Thoracic aorta (tissue), 2 donors: ENCODE measurements at regions not wholly inside any gene's neighbourhood (a gene's known extent, or its start where the extent isn't known, plus 50 kb on each side); places are given as distances from the start of the nearest gene placed in this dataset.
A peak's percentile ranks its signal among the peaks of the same experiment; 100 is the strongest.
"Not testable (repeated sequence)": the region's sequence is repeated elsewhere in the genome, so short reads cannot be mapped to it uniquely, and the experiment has no call there.

Experiments
- ATAC-seq: fragments of 150-250 bp; one replicate; pipeline ENCODE4 v1.8.0; 2017; ENCODE audit warnings: low read depth; ENCODE audit not compliant: insufficient number of reproducible peaks, low FRiP score
- DNase-seq: peaks from one replicate; pipeline ENCODE4 v3.0.0-alpha.2; 2020; ENCODE audit warnings: low spot score
- H3K27ac ChIP-seq, 2 donors: fragments of 200-600 bp; sonication (generic); 1 replicate in 1 of 2; 2 replicates in 1 of 2; pipeline ENCODE4 v1.5.1; 2016; ENCODE audit warnings: mild to moderate bottlenecking in 2 of 2, moderate library complexity in 2 of 2
- H3K27me3 ChIP-seq: fragments of 200-600 bp; sonication (generic); replicated peaks from 2 replicates; pipeline ENCODE4 v1.6.0; 2016; ENCODE audit warnings: mild to moderate bottlenecking; ENCODE audit not compliant: insufficient read depth
- H3K36me3 ChIP-seq: fragments of 200-600 bp; sonication (generic); one replicate; pipeline ENCODE4 v1.5.1; 2016
- H3K4me1 ChIP-seq, 2 donors: fragments of 200-600 bp; sonication (generic); 1 replicate in 1 of 2; 2 replicates in 1 of 2; pipeline versions ENCODE4 v1.5.1 to v1.6.0; 2016; ENCODE audit warnings: low read depth in 2 of 2, mild to moderate bottlenecking in 1 of 2; ENCODE audit not compliant: control insufficient read depth in 1 of 2
- H3K4me3 ChIP-seq: fragments of 200-600 bp; sonication (generic); 2 replicates; pipeline ENCODE4 v1.5.1; 2016; ENCODE audit warnings: mild to moderate bottlenecking
- H3K9me3 ChIP-seq: fragments of 200-600 bp; sonication (generic); 2 replicates; pipeline ENCODE4 v1.5.1; 2016
- CTCF ChIP-seq: fragments of 200-600 bp; sonication (generic); IDR thresholded peaks from one replicate; pipeline ENCODE4 v1.5.1; 2019; ENCODE audit warnings: antibody characterized with exemption

GRCh38 chr9:134570711-134571325, 70.8 kb upstream of the COL5A1 start:
- ATAC-seq (no peak), DNase-seq (no peak)
- Histone ChIP-seq H3K4me1 (peaks cover 0 to 11% of the 10 kb centered on the region in 2 donors), H3K4me3 (no peak overlapping the region), H3K9me3 (peaks cover 4% of the 10 kb centered on the region), H3K27ac (peak overlapping the region in 1 of 2 donors; percentile 16), H3K36me3 (no peaks in the 10 kb centered on the region), H3K27me3 (no peaks in the 10 kb centered on the region)
- no peak for TF ChIP-seq CTCF

- TF ChIP-seq CTCF: no peak
- DNase-seq (no peak), ATAC-seq (no peak)
- no peak overlapping the region for H3K27ac ChIP-seq
- peaks cover 0 to 11% of the 10 kb centered on the region in 2 donors for H3K4me1 ChIP-seq
- peaks cover 4% of the 10 kb centered on the region for H3K9me3 ChIP-seq
- H3K27me3 ChIP-seq: no peaks in the 10 kb centered on the region
- H3K36me3 ChIP-seq: no peaks in the 10 kb centered on the region
- H3K4me3 ChIP-seq: no peak overlapping the region
Measured at GRCh38 chr9:134571326-134571931, 70.2 kb upstream of the COL5A1 start.

- H3K27me3 ChIP-seq: no peaks in the 10 kb centered on the region
- no peaks in the 10 kb centered on the region for H3K9me3 ChIP-seq
- ATAC-seq (no peak), DNase-seq (no peak)
- H3K36me3 ChIP-seq: no peaks in the 10 kb centered on the region
- H3K4me1 ChIP-seq: peaks cover 0 to 11% of the 10 kb centered on the region in 2 donors
- no peak overlapping the region for H3K4me3 ChIP-seq
- no peak for TF ChIP-seq CTCF
- H3K27ac ChIP-seq: no peak overlapping the region
Measured at GRCh38 chr9:134571946-134572917, 69.4 kb upstream of the COL5A1 start.

GRCh38 chr9:134574686-134575085, 66.9 kb upstream of the COL5A1 start:
- H3K36me3 ChIP-seq, H3K4me3 ChIP-seq, DNase-seq, ATAC-seq, H3K27ac ChIP-seq, H3K27me3 ChIP-seq, H3K9me3 ChIP-seq: not testable (repeated sequence)
- H3K4me1 ChIP-seq: peaks cover 0 to 11% of the 10 kb centered on the region in 2 donors

- no peak for ATAC-seq
- no peak for TF ChIP-seq CTCF
- DNase-seq: no peak
- Histone ChIP-seq H3K27me3 (no peaks in the 10 kb centered on the region), H3K36me3 (no peaks in the 10 kb centered on the region), H3K4me3 (no peak overlapping the region), H3K27ac (no peak overlapping the region), H3K9me3 (no peaks in the 10 kb centered on the region), H3K4me1 (peaks cover 0 to 11% of the 10 kb centered on the region in 2 donors)
Measured at GRCh38 chr9:134575103-134575900, 66.3 kb upstream of the COL5A1 start.
